Neural cell (in vitro differentiated cells): ENCODE measurements at regions not wholly inside any gene's neighbourhood (a gene's known extent, or its start where the extent isn't known, plus 50 kb on each side); places are given as distances from the start of the nearest gene placed in this dataset.

Source experiments
- H2AFZ ChIP-seq: fragments of 200-600, 300-800 bp; sonication (generic), shearing (Covaris generic); 2 replicates; pipeline ENCODE4 v1.6.0; 2014; ENCODE audit warnings: low read depth, mild to moderate bottlenecking, antibody characterized with exemption, low read length, moderate library complexity
- H3F3A ChIP-seq: fragments of 200-600 bp; shearing (Covaris generic); 2 replicates; pipeline ENCODE4 v1.6.1; 2016; ENCODE audit warnings: mild to moderate bottlenecking, moderate library complexity, mixed read lengths, antibody characterized with exemption, low read length; ENCODE audit not compliant: insufficient read depth, poor library complexity, severe bottlenecking
- H3K27ac ChIP-seq: fragments of 200-600, 300-800 bp; sonication (generic), shearing (Covaris generic); 2 replicates; pipeline ENCODE4 v1.5.1; 2014; ENCODE audit warnings: mild to moderate bottlenecking, low read length, moderate library complexity
- H3K27me3 ChIP-seq: fragments of 300-800, 200-600 bp; sonication (generic), shearing (Covaris generic); 2 replicates; pipeline ENCODE4 v1.6.0; 2014; ENCODE audit warnings: mild to moderate bottlenecking, low read depth, low read length, moderate library complexity; ENCODE audit not compliant: insufficient read depth
- H3K36me3 ChIP-seq: fragments of 300-800, 200-600 bp; sonication (generic), shearing (Covaris generic); 2 replicates; pipeline ENCODE4 v1.5.1; 2014; ENCODE audit warnings: mild to moderate bottlenecking, antibody characterized with exemption, low read length, moderate library complexity; ENCODE audit not compliant: insufficient read depth
- H3K4me2 ChIP-seq: fragments of 300-800, 200-600 bp; sonication (generic), shearing (Covaris generic); 2 replicates; pipeline ENCODE4 v1.6.0; 2014; ENCODE audit warnings: mild to moderate bottlenecking, low read length
- H3K4me3 ChIP-seq: fragments of 300-800, 200-600 bp; sonication (generic), shearing (Covaris generic); 2 replicates; pipeline ENCODE4 v1.5.1; 2014; ENCODE audit warnings: mild to moderate bottlenecking, low read length, moderate library complexity
- H3K79me2 ChIP-seq: fragments of 200-600 bp; shearing (Covaris generic); replicated peaks from 2 replicates; pipeline ENCODE4 v1.6.0; 2014; ENCODE audit warnings: mild to moderate bottlenecking, low read length, moderate library complexity; ENCODE audit not compliant: insufficient read depth
- H3K9ac ChIP-seq: fragments of 300-800, 200-600 bp; sonication (generic), shearing (Covaris generic); 2 replicates; pipeline ENCODE4 v1.6.1; 2016; ENCODE audit warnings: mild to moderate bottlenecking, low read length, mixed read lengths
- H3K9me2 ChIP-seq: fragments of 200-600 bp; shearing (Covaris generic); 2 replicates; pipeline ENCODE4 v1.6.1; 2016; ENCODE audit warnings: mild to moderate bottlenecking, low read length, mixed read lengths; ENCODE audit not compliant: insufficient read depth
- H3K9me3 ChIP-seq: fragments of 200-600, 300-800 bp; sonication (generic), shearing (Covaris generic); 2 replicates; pipeline ENCODE4 v1.6.1; 2016; ENCODE audit warnings: mild to moderate bottlenecking, mixed run types, low read length, moderate library complexity, mixed read lengths
- H4K20me1 ChIP-seq: fragments of 200-600 bp; shearing (Covaris generic); 2 replicates; pipeline ENCODE4 v1.6.1; 2016; ENCODE audit warnings: mild to moderate bottlenecking, mixed run types; ENCODE audit not compliant: insufficient read depth
- CTCF ChIP-seq: fragments of 450-650 bp; IDR thresholded peaks from 2 replicates; pipeline ENCODE4 v1.5.1; 2014; ENCODE audit warnings: antibody characterized with exemption, mild to moderate bottlenecking, moderate library complexity; ENCODE audit not compliant: poor library complexity, severe bottlenecking
- EP300 ChIP-seq: fragments of 450-650 bp; conservative IDR thresholded peaks from 2 replicates; pipeline ENCODE4 v1.6.1; 2014; ENCODE audit warnings: antibody characterized with exemption, mild to moderate bottlenecking, moderate library complexity; ENCODE audit not compliant: poor library complexity, severe bottlenecking
- EZH2 ChIP-seq: fragments of 200-600, 300-800 bp; shearing (Covaris generic), sonication (generic); IDR thresholded peaks from 2 replicates; pipeline ENCODE4 v1.6.1; 2014; ENCODE audit warnings: antibody characterized with exemption, low read length, borderline replicate concordance, mild to moderate bottlenecking; ENCODE audit not compliant: insufficient read depth, poor library complexity, severe bottlenecking
- MXI1 ChIP-seq: fragments of 450-650 bp; conservative IDR thresholded peaks from 2 replicates; pipeline ENCODE4 v1.6.1; 2014; ENCODE audit warnings: antibody characterized with exemption, mild to moderate bottlenecking; ENCODE audit not compliant: poor library complexity, severe bottlenecking
- POLR2AphosphoS5 ChIP-seq: IDR thresholded peaks from 2 replicates; pipeline ENCODE4 v1.6.1; 2012
- RAD21 ChIP-seq: fragments of 450-650 bp; conservative IDR thresholded peaks from 2 replicates; pipeline ENCODE4 v1.6.1; 2014; ENCODE audit warnings: antibody characterized with exemption, mild to moderate bottlenecking, moderate library complexity
- SMC3 ChIP-seq: fragments of 450-650 bp; conservative IDR thresholded peaks from 2 replicates; pipeline ENCODE4 v1.6.1; 2014; ENCODE audit warnings: antibody characterized with exemption, mild to moderate bottlenecking, moderate library complexity; ENCODE audit not compliant: poor library complexity
- TAF1 ChIP-seq: IDR thresholded peaks from 2 replicates; pipeline ENCODE4 v1.6.1; 2012; ENCODE audit warnings: low read depth
- TF ChIP-seq, protein P1 (sequence below): IDR thresholded peaks from 2 replicates; pipeline ENCODE4 v1.6.1; 2012; ENCODE audit warnings: borderline replicate concordance

DNA sequence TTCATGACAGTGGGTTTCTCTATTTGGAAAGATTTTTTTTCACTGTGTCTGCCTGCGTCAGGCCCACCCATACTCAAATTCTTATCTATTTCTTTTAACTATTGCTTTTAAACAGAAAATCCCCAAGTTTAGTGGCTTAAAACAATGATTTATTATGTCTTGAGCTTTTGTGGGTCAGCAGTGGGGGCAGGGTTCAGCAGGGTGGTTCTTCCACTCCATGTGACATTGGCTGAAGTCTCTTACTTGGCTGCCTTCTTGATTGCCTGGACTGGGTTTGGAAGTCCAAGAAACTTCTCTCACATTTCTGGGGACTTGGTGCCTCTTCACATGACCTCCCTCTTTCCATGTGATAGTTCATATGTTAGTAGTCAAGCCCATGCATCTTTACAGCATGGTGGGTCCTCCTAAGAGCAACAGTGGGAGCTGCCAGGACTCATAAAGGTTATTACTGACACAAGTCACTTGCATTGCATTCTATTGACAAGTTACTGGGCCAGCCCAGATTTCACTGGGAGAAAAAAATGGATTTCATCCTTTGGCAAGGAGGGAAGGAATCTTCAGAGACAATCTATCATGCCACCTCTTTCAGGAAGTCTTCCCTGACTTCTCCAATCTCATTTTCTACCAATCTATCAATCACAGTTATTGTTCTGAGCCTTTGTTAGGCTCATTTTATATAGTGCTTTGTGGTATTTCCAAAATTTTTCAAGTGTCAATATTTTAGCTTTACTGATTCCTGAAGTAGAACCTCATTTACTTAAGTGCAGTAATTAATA, 436.1 kb downstream of the XYLT1 start:
- no peaks in the 10 kb centered on the region for H3K27me3 ChIP-seq
- H4K20me1 ChIP-seq: no peaks in the 10 kb centered on the region
- no peaks in the 10 kb centered on the region for H3K9me3 ChIP-seq
- no peak overlapping the region for H3K9ac ChIP-seq
- H3F3A ChIP-seq: no peaks in the 10 kb centered on the region
- no peaks in the 10 kb centered on the region for H3K36me3 ChIP-seq
- no peak overlapping the region for H3K27ac ChIP-seq
- H3K4me3 ChIP-seq: no peak overlapping the region
- no peaks in the 10 kb centered on the region for H3K9me2 ChIP-seq
- no peak overlapping the region for H3K4me2 ChIP-seq
- no peaks in the 10 kb centered on the region for H3K79me2 ChIP-seq
- TF ChIP-seq TAF1 (no peak), SMC3 (no peak), EZH2 (no peak), RAD21 (no peak), EP300 (no peak), MXI1 (no peak), POLR2AphosphoS5 (no peak), CTCF (no peak)
- TF ChIP-seq, protein P1, sequence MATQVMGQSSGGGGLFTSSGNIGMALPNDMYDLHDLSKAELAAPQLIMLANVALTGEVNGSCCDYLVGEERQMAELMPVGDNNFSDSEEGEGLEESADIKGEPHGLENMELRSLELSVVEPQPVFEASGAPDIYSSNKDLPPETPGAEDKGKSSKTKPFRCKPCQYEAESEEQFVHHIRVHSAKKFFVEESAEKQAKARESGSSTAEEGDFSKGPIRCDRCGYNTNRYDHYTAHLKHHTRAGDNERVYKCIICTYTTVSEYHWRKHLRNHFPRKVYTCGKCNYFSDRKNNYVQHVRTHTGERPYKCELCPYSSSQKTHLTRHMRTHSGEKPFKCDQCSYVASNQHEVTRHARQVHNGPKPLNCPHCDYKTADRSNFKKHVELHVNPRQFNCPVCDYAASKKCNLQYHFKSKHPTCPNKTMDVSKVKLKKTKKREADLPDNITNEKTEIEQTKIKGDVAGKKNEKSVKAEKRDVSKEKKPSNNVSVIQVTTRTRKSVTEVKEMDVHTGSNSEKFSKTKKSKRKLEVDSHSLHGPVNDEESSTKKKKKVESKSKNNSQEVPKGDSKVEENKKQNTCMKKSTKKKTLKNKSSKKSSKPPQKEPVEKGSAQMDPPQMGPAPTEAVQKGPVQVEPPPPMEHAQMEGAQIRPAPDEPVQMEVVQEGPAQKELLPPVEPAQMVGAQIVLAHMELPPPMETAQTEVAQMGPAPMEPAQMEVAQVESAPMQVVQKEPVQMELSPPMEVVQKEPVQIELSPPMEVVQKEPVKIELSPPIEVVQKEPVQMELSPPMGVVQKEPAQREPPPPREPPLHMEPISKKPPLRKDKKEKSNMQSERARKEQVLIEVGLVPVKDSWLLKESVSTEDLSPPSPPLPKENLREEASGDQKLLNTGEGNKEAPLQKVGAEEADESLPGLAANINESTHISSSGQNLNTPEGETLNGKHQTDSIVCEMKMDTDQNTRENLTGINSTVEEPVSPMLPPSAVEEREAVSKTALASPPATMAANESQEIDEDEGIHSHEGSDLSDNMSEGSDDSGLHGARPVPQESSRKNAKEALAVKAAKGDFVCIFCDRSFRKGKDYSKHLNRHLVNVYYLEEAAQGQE: no peak
- no peak overlapping the region for H2AFZ ChIP-seq

GRCh38 chr16:17037499-17037898, 433.3 kb downstream of the XYLT1 start:
- Histone ChIP-seq H3K79me2 (no peaks in the 10 kb centered on the region), H3K9me3 (no peaks in the 10 kb centered on the region), H3K36me3 (no peaks in the 10 kb centered on the region), H3K9me2 (no peaks in the 10 kb centered on the region), H3K4me2 (no peak overlapping the region), H3K27me3 (no peaks in the 10 kb centered on the region), H3F3A (no peaks in the 10 kb centered on the region), H3K27ac (peak overlapping the region; percentile 10), H2AFZ (no peak overlapping the region), H4K20me1 (no peaks in the 10 kb centered on the region), H3K4me3 (no peak overlapping the region), H3K9ac (no peak overlapping the region)
- TF ChIP-seq, protein P1: no peak
- TF ChIP-seq CTCF (no peak), RAD21 (no peak), TAF1 (no peak), EZH2 (no peak), SMC3 (no peak), EP300 (no peak), MXI1 (no peak), POLR2AphosphoS5 (no peak)
